MM.1S (cell line): ENCODE measurements at regions not wholly inside any gene's neighbourhood (a gene's known extent, or its start where the extent isn't known, plus 50 kb on each side); places are given as distances from the start of the nearest gene placed in this dataset.

Experiments used
- DNase-seq: peaks from one replicate; pipeline ENCODE4 v3.0.0-alpha.2; 2015
- H2AFZ ChIP-seq: fragments of 300-600 bp; sonication (generic); 2 replicates; pipeline ENCODE4 v1.6.0; 2016; ENCODE audit warnings: antibody characterized with exemption, low read length
- H3F3A ChIP-seq: fragments of 300-600 bp; sonication (generic); 2 replicates; pipeline ENCODE4 v1.6.1; 2016; ENCODE audit warnings: mild to moderate bottlenecking, antibody characterized with exemption, low read length, moderate library complexity, mixed read lengths; ENCODE audit not compliant: insufficient read depth
- H3K27ac ChIP-seq: fragments of 300-600 bp; sonication (generic); 2 replicates; pipeline ENCODE4 v1.5.1; 2016; ENCODE audit warnings: mild to moderate bottlenecking, low read length
- H3K27me3 ChIP-seq: fragments of 300-600 bp; sonication (generic); replicated peaks from 2 replicates; pipeline ENCODE4 v1.6.0; 2016; ENCODE audit warnings: low read length; ENCODE audit not compliant: insufficient read depth
- H3K36me3 ChIP-seq: fragments of 300-600 bp; sonication (generic); replicated peaks from 2 replicates; pipeline ENCODE4 v1.6.1; 2016; ENCODE audit warnings: mild to moderate bottlenecking, low read length, mixed read lengths; ENCODE audit not compliant: insufficient read depth
- H3K4me1 ChIP-seq: fragments of 300-600 bp; sonication (generic); 2 replicates; pipeline ENCODE4 v1.6.1; 2016; ENCODE audit warnings: low read length, mixed read lengths
- H3K4me2 ChIP-seq: fragments of 300-600 bp; sonication (generic); 2 replicates; pipeline ENCODE4 v1.6.0; 2016; ENCODE audit warnings: low read depth, low read length
- H3K4me3 ChIP-seq: fragments of 300-600 bp; sonication (generic); 2 replicates; pipeline ENCODE4 v1.5.1; 2016; ENCODE audit warnings: low read length, mixed read lengths
- H3K79me2 ChIP-seq: fragments of 300-600 bp; sonication (generic); 2 replicates; pipeline ENCODE4 v1.6.1; 2016; ENCODE audit warnings: mixed run types, low read length, mixed read lengths
- H3K9ac ChIP-seq: fragments of 300-600 bp; sonication (generic); 2 replicates; pipeline ENCODE4 v1.6.1; 2016; ENCODE audit warnings: low read length, mixed read lengths
- H3K9me2 ChIP-seq: fragments of 300-600 bp; sonication (generic); replicated peaks from 2 replicates; pipeline ENCODE4 v1.6.1; 2016; ENCODE audit warnings: mild to moderate bottlenecking, low read length, mixed read lengths; ENCODE audit not compliant: insufficient read depth
- H3K9me3 ChIP-seq: fragments of 300-600 bp; sonication (generic); replicated peaks from 2 replicates; pipeline ENCODE4 v1.6.1; 2016; ENCODE audit warnings: mild to moderate bottlenecking, low read length, mixed read lengths; ENCODE audit not compliant: insufficient read depth
- H4K20me1 ChIP-seq: fragments of 300-600 bp; sonication (generic); 2 replicates; pipeline ENCODE4 v1.6.1; 2016; ENCODE audit warnings: mild to moderate bottlenecking, low read length, moderate library complexity, mixed read lengths; ENCODE audit not compliant: insufficient read depth
- EZH2 ChIP-seq: fragments of 300-600 bp; sonication (generic); optimal IDR thresholded peaks from 2 replicates; pipeline ENCODE3; 2017; ENCODE audit warnings: low read depth, mild to moderate bottlenecking, antibody characterized with exemption, low read length, mixed read lengths
- EZH2phosphoT487 ChIP-seq: fragments of 300-600 bp; sonication (generic); IDR thresholded peaks from 2 replicates; pipeline ENCODE4 v1.6.1; 2018; ENCODE audit warnings: antibody characterized with exemption, low read length
- TF ChIP-seq, protein P1 (sequence below): fragments of 300-600 bp; sonication (generic); IDR thresholded peaks from 2 replicates; pipeline ENCODE4 v1.5.1; 2016; ENCODE audit warnings: antibody characterized with exemption, low read length, mixed read lengths

DNA sequence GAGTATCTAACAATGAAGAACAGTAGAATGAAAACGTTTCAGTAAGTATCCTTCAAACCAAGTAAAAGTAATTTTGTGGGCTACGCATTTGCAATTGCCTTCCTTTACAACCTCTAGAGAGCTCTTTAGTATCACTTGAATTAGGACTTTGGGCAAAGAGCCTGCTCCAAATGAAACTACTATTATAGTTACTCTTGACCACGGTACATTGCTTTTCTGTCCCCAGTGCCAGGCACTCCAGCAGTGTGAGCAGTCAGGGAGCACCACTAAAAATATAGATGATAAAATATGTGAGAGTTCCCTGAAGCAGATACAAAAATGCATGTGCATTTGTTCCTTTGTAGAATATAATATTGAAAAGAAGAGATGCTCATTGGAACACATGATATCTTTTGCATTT is 450.1 kb upstream of the MANEA start:
- H3K27ac ChIP-seq: no peak overlapping the region
- TF ChIP-seq, protein P1, sequence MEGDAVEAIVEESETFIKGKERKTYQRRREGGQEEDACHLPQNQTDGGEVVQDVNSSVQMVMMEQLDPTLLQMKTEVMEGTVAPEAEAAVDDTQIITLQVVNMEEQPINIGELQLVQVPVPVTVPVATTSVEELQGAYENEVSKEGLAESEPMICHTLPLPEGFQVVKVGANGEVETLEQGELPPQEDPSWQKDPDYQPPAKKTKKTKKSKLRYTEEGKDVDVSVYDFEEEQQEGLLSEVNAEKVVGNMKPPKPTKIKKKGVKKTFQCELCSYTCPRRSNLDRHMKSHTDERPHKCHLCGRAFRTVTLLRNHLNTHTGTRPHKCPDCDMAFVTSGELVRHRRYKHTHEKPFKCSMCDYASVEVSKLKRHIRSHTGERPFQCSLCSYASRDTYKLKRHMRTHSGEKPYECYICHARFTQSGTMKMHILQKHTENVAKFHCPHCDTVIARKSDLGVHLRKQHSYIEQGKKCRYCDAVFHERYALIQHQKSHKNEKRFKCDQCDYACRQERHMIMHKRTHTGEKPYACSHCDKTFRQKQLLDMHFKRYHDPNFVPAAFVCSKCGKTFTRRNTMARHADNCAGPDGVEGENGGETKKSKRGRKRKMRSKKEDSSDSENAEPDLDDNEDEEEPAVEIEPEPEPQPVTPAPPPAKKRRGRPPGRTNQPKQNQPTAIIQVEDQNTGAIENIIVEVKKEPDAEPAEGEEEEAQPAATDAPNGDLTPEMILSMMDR: no peak
- TF ChIP-seq EZH2phosphoT487: no peak
- no peak for TF ChIP-seq EZH2
- H3K79me2 ChIP-seq: no peaks in the 10 kb centered on the region
- no peak overlapping the region for H3K4me2 ChIP-seq
- no peak for DNase-seq
- no peaks in the 10 kb centered on the region for H3K9me3 ChIP-seq
- H3K4me3 ChIP-seq: no peak overlapping the region
- no peaks in the 10 kb centered on the region for H3F3A ChIP-seq
- no peaks in the 10 kb centered on the region for H3K4me1 ChIP-seq
- H2AFZ ChIP-seq: no peak overlapping the region
- no peaks in the 10 kb centered on the region for H3K9me2 ChIP-seq
- no peak overlapping the region for H3K9ac ChIP-seq
- no peaks in the 10 kb centered on the region for H3K36me3 ChIP-seq
- no peaks in the 10 kb centered on the region for H4K20me1 ChIP-seq
- H3K27me3 ChIP-seq: no peaks in the 10 kb centered on the region

DNA sequence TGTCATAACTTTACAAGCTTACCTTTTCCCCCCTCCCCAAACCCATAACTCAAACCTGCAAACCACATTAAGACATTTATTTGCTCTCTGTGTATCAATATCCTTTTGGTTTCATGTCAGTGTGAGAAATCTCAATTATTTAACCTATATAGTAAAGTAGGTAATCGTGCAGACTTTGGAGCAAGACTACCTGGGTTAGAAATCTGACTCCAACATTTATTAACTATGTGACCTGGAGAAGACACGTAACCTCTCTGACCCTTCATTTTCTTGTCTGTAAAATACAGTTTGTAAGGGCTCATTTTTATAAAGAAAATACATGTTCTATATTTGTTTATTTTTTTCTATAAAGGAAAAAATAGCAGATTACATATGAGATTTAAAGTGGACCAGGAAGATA is 448.9 kb upstream of the MANEA start:
- H2AFZ ChIP-seq: no peak overlapping the region
- H3K9ac ChIP-seq: no peak overlapping the region

DNA sequence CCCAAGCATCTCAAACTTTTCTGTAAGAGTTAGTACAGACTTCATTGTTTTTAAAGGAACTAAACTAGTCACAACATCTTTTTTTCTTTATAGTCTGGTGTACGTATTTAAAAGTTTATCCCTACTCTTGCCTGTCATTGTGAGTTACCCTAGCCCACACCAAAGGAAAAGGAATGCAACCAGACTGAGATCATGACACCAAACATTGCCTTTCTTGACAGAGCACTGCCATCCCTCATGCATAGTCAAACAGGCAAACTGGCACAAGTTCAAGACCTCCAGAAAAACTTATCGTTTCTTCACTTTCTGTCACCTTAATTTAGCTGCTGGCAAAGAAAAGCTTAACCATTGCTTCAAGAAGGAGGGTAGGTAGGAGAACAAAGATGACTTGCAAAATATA is 448.4 kb upstream of the MANEA start:
- TF ChIP-seq EZH2phosphoT487 (no peak), EZH2 (no peak)
- TF ChIP-seq, protein P1: no peak
- Histone ChIP-seq H2AFZ (no peak overlapping the region), H3K4me2 (no peak overlapping the region), H3K27ac (no peak overlapping the region), H3K36me3 (no peaks in the 10 kb centered on the region), H3K4me3 (no peak overlapping the region), H4K20me1 (no peaks in the 10 kb centered on the region), H3F3A (no peaks in the 10 kb centered on the region), H3K27me3 (no peaks in the 10 kb centered on the region), H3K79me2 (no peaks in the 10 kb centered on the region), H3K9me2 (no peaks in the 10 kb centered on the region), H3K9ac (no peak overlapping the region), H3K4me1 (no peaks in the 10 kb centered on the region), H3K9me3 (no peaks in the 10 kb centered on the region)
- DNase-seq: no peak

More for the DNA sequence above, 448.9 kb upstream of the MANEA start:
- no peak overlapping the region for H3K27ac ChIP-seq
- no peak for DNase-seq
- H3F3A ChIP-seq: no peaks in the 10 kb centered on the region
- H3K36me3 ChIP-seq: no peaks in the 10 kb centered on the region
- H3K9me2 ChIP-seq: no peaks in the 10 kb centered on the region
- H3K9me3 ChIP-seq: no peaks in the 10 kb centered on the region
- TF ChIP-seq, protein P1: no peak
- TF ChIP-seq EZH2 (no peak), EZH2phosphoT487 (no peak)
- no peak overlapping the region for H3K4me3 ChIP-seq
- no peaks in the 10 kb centered on the region for H3K4me1 ChIP-seq
- H3K27me3 ChIP-seq: no peaks in the 10 kb centered on the region
- no peak overlapping the region for H3K4me2 ChIP-seq
- H3K79me2 ChIP-seq: no peaks in the 10 kb centered on the region
- H4K20me1 ChIP-seq: no peaks in the 10 kb centered on the region

DNA sequence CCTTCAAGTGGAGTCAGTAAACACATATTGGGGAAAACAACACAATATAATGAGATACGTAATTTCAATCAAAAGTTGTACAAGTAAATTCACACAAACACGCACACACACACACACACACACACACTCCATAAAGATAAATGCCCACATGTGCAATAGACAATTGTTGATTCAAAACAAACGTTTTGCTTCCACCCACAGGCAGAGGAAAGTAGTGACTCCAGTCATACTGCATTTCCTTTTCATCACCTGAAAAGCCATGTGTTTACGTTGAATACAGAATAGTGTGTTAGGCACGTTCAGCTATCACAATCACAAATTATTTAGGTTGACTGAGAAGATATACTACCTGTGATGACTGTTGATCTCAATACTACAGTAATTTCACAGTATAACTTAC is 443.8 kb upstream of the MANEA start:
- Histone ChIP-seq H3K9me2 (no peaks in the 10 kb centered on the region), H3K27ac (no peak overlapping the region), H2AFZ (no peak overlapping the region), H3K4me2 (no peak overlapping the region), H3K27me3 (no peaks in the 10 kb centered on the region), H3K79me2 (no peaks in the 10 kb centered on the region), H3K36me3 (no peaks in the 10 kb centered on the region), H3F3A (no peaks in the 10 kb centered on the region), H4K20me1 (no peaks in the 10 kb centered on the region), H3K9ac (no peak overlapping the region), H3K4me1 (no peaks in the 10 kb centered on the region), H3K9me3 (no peaks in the 10 kb centered on the region), H3K4me3 (no peak overlapping the region)
- TF ChIP-seq EZH2phosphoT487 (no peak), EZH2 (no peak)
- TF ChIP-seq, protein P1: peak; percentile 18; the same call in 1 of the 2 replicates
- no peak for DNase-seq
